GM18502 (cell line): ENCODE measurements at regions not wholly inside any gene's neighbourhood (a gene's known extent, or its start where the extent isn't known, plus 50 kb on each side); places are given as distances from the start of the nearest gene placed in this dataset.

Source experiments
- ATAC-seq: cut with Tn5 transposase; IDR thresholded peaks from one replicate; pipeline ENCODE4 v1.9.1; 2021; ENCODE audit warnings: mild to moderate bottlenecking; ENCODE audit not compliant: unreplicated experiment, poor library complexity

DNA sequence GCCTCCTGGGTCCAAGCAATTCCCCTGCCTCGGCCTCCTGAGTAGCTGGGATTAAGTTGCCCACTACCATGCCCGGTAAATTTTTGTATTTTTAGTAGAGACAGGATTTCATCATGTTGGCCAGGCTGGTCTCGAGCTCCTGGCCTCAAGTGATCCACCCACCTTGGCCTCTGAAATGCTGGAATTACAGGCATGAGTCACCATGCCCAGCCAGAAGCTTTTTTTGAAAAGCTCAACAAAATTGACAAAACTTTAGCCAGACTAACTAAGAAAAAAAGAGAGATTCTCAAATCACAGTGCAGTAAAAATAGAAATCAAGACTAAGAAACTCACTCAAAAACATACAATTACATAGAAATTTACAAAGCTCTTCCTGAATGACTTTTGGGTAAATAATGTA is 420.6 kb downstream of the COL12A1 start:
- ATAC-seq: no peak

DNA sequence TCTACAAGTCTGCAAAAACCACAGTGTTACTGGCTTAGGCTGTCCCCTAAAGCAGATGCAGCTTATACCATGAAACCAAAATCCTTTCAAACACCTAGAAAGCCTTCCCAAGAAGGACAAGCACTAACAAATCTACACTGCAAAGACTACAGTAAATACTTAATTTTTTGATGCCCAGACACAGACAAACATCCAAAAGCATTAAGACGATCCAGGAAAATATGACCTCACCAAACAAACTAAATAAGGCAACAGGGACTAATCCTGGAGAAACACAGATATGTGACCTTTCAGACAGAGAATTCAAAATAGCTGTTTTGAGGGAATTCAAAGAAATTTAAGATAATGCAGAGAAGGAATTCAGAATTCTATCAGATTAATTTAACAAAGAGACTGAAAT is 423.5 kb downstream of the COL12A1 start:
- no peak for ATAC-seq

DNA sequence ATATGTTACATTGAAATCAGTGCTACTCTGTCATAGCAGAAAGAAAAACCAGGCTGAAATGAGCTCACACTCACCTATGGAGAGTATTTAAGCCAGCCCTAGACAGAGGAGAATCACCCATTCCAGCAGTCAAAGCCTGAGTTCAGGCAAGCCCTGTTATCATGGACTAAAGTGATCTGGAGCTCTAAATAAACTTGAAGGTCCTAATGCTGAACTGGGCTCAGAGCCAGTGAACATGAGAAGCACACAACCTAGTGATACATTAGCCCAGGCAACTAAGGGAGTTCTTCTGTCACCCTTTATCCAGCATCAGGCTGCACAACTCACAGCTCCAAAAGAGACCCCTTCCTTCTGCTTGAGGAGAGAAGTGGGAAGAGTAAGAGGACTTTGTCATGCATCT is 425.0 kb downstream of the COL12A1 start:
- ATAC-seq: no peak

DNA sequence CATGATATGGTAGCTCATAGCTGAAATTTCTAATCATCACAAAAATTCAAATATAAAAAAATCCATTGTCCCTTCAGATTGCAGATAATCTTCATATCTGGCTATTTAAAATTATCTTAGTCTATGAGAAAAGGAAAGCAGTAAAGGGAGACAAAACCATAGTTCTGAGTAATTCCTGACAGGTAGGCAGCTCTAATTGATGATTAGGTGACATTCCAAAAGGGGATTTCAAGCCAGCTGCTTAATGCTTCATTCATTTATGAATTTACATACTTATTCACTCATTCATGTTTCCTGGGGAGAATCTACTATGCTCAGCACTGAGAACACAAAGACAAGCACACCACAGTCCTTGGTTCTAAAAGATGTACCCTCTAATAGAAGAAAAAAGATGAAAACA is 437.1 kb downstream of the COL12A1 start:
- ATAC-seq: no peak

DNA sequence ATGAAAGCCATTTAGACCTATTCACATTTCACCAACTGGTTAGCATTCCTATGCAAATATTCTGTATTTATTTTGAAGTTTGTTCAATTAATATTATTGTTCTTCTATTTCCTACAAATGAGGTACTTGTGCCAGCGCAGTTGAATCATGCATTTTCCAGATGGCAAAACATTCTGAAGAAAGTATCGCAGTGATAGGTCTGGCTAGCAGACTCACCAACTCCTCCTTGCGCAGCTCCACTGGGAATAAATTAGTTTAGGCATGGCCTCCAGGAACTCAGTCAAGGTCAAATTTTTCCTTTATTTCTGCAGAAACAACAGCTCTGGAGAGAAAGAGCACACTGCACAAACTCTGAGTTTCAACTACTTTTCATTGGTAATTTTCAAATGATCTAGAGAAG is 437.7 kb downstream of the COL12A1 start:
- ATAC-seq: no peak

DNA sequence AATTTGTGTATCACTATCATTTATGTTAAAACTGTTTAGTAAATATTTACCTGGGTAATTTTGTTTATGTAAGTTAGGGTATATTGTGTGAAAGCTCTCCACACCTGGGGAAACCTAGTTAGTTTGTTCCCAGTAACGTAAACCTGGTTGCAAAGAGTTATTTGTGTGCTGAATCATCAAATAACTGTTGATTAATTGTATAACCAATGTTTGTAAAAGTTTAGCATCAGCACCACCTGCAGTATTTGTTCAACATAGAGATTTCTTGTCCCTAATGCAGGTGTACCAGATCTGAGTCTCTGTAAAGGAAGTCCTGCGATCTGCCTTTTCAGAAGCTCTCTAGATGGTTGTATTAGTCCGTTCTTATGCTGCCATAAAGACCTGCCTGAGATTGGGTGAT is 440.4 kb downstream of the COL12A1 start:
- ATAC-seq: no peak

DNA sequence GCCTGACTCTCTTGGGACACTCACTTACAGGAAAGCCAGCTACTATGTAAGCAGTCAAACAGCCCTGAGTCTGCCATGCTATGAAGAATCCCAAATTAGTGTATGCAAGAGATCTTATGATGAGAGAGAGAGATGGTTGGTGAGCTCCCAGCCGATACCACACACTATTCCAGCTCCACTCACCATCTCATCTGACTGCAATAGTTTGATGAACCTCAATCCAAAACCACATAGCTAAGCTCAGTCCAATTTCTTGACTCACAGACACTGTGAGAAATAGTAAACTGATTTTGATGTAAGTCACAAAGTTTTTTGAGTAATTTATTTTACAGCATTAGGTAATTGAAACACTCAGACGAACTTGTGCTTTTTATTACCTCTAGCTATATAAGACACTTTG is 441.4 kb downstream of the COL12A1 start:
- no peak for ATAC-seq

DNA sequence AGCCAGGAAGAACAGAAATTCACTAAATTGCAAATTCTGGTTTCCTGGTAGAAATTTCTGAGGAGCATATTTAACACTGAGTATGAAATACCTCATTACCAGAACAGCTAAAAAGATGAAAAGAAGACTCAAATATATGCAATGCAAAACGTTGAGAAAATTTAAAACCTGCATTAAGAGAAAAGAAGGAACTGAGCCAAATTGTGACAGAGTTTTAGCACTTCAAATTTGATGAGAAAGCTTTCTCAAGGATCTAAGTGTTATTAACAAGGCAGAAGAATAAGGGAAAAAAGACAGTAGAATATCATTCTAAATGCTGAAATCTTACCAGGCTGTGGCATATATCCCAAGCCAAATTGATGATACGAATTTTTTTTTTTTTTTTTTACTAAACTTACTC is 443.0 kb downstream of the COL12A1 start:
- ATAC-seq: no peak

DNA sequence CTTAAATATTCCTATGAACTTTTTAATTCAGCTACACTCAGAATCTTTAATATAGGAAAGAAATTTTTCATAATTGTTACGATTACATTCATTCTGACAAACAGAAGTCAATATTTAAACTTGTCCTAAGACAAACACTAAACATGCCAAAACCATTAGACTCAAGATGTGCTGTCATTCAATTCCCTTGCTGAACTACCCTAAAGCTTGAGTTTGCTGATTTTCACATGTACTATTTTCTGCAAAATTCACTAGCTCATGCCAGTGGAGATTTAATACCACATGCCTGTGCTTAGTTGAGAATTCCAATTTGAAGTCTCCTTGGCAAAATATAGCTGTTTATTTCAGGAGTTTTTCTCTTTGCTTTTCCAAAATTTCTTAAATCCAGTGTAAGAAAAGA is 448.0 kb downstream of the COL12A1 start:
- ATAC-seq: no peak

DNA sequence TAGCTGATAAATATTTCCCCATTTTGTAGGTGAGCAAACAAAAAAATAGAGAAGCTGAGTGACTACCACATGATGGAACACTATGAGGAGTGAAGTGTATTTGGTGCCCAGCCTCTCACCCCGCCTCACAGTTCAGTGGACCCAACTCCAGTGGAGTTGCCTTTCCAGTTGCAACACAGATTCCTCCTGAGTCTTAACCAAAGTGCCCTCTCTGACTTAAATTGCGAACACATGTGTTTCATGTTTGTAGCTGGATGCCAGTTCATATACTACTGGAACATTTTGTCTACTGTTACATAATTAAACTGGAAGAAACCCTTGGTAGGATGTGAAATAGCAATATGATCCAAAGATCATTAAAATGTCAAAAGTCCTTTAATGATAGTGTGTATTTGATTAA is 448.9 kb downstream of the COL12A1 start:
- ATAC-seq: no peak

DNA sequence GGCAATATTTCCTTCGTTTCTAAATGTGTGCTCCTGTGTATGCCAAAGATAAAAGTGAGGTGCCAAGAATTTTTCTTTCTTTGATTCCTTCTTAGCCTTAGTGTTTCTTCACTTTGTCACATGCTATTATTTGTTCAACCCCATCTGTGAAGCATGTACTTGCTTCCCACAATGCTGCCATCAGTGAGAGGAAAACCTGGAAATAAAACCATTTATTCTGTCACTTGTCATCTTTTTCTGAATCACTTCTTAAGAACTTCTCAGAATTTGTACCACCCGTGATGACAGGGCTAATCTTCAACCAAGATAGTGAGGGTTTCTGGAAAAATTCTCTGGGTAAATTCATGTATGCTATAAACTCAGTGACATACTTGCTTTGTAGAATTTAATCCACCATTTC is 450.1 kb downstream of the COL12A1 start:
- ATAC-seq: no peak

DNA sequence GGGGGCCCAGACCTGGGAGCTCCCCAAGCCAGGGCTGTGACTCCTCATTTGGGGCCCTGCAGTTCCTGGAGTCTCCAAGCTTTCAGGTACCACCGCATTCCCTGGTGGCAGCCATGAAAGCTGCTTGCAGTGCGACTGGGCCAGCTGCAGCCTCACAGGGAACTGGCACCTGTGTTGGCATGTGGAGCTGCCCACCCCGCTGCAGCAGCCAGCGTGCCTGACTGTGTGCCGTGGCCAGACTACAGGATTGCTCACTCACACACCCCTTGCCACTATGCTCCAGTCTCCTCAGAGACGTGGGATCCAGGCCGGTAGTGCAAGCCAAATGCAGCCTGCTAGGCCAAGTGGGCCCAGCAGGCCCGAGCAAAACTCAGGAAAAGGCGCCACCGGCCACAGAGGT is 450.7 kb downstream of the COL12A1 start:
- no peak for ATAC-seq

DNA sequence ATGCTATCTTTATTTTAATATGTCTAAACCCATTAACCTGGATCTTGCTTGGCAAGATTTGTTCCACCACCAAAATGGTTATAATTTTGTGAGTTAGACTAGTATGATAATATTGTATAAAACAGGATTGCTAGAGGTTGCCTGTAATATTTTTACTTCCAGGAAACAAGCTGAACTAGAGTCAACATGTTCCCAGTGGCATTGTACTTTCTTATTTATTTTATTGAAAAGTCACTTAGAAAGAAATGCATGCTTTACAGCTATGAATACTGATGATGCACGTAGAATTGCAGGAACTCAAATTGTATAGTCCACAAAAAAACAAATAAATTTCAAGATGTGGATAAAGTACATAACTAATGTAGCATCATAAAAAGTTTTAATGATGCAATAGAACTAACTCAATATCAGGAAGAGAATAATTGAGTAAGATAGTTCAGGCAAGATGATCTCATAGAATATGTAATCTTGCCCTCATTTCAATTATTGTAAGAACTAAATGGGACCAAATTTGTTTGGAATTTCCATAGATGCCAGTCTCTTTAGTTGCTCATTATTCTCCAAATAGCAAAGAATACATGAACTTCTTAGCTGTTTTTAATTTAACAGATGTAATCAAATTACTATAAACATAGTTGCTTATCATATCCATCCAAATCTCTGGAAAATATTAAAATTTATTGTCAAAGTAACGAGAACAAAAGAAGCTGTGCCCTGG is 451.8 kb downstream of the COL12A1 start:
- ATAC-seq: no peak

DNA sequence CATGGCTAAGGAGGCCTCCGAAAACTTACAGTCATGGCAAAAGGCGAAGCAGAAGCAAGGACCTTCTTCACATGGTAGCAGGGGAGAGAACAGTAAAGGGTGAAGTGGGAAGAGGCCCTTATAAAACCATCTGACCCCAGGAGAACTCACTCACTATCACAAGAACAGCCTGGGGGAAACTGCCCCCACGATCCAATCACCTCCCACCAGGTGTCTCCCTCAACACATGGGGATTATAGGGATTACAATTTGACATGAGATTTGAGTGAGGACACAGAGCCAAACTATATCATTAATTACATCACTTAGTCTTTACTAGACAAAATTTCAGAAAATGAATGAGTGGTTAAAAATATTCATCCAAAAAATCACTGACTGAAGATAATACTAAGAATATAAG is 453.6 kb downstream of the COL12A1 start:
- no peak for ATAC-seq

DNA sequence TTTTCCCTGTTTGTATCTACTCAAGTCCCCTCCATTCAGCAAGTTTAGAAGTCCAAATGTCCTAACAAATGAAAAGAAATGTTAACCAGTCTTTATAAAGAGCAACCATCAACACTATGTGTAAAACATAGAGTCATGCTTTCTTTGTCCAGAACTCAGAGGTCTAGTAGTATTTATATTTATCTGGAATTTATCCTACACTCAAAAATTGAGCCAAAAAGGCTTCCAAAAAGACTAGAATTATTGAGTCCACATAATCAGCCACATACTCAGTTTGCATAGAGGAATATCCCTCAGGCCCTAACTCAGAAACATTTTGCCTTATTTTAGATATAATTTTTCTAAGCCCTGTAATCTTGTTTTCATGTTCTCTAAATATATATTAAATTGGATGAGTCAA is 455.0 kb downstream of the COL12A1 start:
- ATAC-seq: no peak

DNA sequence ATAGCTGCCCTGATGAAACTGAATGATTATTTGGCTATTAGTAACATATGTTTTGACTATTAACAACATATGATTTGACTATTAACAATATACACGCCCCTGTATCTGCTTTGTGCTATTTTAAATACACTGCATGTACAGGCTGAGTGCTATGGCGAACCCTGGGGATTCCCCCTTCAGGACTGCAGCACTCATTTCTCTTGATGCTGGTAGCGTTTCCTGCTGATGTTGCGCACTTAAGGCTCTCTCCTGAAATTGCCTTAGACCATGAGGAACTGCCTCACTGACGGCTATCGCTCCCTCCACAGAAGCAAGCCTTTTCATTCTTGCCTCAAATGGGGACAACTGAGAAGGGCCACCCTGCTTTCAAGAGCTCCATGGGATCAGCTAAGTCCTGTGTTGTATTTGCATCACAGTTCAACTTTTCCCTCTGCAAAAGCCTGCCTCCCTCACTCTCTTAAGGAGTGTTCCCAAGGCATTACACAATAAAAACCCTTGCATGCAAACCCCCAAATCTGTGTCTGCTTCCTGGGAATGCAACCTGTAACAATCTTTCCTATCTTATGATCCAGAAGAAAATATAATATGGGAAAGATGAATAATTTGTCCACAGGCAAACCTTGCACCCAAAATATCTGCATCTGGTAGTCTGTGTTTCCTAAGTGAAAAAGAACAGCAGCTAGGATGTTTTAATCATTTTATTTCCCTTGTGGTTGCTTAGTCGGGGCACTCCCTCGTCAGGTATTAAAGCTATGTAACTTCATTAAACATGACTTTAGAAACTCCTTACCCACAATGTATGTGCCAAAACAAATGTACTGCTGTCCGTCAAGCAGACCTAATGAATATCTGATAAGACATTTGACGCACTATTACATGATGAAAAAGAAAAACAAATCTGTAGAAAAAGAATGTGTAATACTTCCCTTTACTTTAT is 456.4 kb downstream of the COL12A1 start:
- ATAC-seq: no peak

DNA sequence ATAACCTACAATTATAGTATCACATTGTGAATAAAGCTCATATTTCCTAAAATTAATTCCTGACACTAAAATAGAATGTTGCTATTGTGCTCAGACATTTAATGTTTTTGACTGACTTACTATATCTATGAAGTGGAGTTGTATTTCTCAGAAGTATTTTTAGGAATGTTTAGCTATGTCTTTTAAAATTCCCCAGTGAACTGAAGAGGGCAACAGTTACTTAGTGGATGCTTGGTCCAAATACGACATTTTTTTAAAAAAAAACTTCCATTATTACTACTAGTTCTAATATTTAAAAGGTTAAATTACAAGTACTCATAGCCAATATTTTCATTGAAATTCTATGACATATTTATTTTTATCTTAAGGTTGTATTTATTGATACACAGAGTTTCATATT is 460.2 kb downstream of the COL12A1 start:
- no peak for ATAC-seq

DNA sequence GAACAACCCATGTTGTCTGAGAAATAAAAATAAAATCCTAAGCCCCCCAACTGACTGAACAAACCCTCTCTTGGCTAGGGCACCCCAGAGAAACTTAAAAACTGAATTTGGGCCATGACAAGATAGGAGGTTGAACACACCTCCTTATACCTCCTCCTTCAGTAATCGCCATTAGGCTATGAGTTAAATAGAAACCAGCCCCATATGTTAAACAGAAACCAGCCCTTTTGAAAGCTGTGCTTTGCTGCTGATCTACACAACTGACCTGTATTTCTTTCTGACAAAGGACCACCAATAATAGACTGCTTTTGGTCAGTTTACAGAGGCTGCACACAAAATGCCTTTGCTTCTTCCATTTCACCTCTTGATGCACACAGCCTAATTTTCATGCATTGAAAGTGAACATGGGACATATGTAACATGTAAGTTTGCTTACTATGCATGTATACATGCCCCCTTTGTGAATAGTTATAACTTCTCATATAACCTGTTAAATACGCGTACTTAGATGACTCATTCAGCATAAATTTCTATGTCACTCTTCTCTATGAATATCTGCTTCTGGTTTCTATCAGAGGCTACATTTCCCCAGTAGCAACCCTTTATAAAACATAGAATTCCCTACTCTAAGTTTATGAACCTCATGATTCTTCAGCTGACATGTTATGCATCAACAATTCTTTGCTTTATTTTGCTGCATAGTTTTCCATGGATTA is 462.9 kb downstream of the COL12A1 start:
- ATAC-seq: no peak

DNA sequence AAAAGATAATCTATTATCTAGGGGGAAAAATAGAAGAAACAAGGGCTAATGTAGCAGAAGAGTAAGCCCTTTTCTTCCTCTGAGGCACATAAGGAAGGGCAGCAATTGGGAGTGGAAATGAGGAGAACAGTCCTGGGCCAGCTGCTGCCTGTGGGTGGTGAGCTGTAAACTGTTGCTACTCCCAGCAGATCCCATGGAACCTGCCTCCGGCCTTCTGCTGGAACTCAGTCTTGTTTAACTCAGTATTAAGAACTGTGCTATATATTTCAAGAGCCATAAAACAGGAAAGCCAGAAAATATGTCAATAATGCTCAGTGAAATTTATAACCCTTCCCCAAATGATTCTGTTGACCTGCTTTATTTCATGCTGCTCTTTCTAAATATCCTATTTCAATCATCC is 464.2 kb downstream of the COL12A1 start:
- ATAC-seq: no peak

DNA sequence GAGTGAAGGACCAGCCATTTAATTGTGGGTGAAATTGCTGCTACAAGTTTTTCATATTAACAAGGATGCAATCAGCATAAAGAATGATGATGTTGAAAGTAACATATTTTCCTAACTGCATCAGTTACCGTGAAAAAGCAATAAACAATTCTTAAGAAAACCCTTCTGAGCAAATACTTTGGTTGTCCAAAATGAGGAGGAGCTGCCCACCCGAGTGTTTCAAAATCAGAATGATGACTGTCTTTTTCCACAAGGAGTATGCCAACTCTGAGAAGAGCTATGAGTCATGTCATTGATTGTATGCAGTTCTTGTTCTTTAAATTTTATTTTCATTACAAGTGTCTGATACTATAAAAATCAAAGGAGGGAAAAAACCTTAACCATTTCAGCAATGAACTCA is 470.5 kb downstream of the COL12A1 start:
- no peak for ATAC-seq

DNA sequence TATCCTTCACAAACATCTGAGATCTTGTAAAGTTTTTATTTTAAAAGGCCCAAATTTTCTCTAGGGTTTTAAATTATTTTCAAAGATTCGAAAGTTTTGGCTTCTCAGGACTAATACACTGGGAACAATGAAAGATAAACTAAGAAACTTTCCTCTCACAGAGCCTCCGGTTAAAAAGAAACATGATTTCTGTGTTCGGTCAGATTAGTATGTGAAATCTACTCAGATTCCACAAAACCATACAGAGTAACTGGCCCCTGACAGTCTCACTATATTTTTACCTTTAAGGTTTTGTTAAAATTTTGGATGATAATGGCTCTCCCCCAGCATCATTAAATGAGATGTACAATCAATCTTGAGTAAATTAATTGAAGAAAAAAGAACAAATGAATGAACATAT is 471.0 kb downstream of the COL12A1 start:
- no peak for ATAC-seq
